Vagina (tissue), 2 donors: ENCODE measurements at regions not wholly inside any gene's neighbourhood (a gene's known extent, or its start where the extent isn't known, plus 50 kb on each side); places are given as distances from the start of the nearest gene placed in this dataset.

Experiments
- POLR2A ChIP-seq, 2 donors: fragments of 450-650 bp; IDR thresholded peaks; one replicate each; pipeline ENCODE4 v1.6.1; 2017; ENCODE audit warnings: antibody characterized with exemption in 2 of 2, mild to moderate bottlenecking in 2 of 2, moderate library complexity in 2 of 2
- POLR2AphosphoS5 ChIP-seq, 2 donors: sonication (generic); formaldehyde crosslinking; IDR thresholded peaks; one replicate each; pipeline ENCODE4 v1.9.0; 2017; ENCODE audit warnings: antibody characterized with exemption in 2 of 2, mild to moderate bottlenecking in 2 of 2, low read depth in 1 of 2; ENCODE audit not compliant: insufficient read depth in 1 of 2

DNA sequence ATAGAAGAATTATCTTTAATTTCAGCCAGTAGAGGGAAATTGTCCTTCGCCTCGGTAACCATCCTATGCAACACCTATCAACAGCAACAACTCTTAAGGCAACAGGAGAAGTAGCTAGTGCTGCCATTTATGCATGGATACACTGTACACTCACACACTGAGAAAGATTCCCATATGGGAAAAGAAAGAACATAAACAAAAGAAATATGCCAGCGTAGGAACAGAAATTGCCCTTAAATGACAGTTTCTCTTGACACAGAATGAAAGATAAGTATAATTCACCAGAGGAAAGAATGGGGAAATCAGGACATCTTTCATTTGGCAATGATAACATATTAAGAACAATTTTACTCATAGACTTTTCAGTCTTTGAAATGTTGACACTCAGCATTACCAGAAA lies 466.9 kb downstream of the BCAT1 start:
- TF ChIP-seq POLR2A (IDR thresholded peaks at IDR 0.05) (no peak), POLR2AphosphoS5 (IDR thresholded peaks at IDR 0.05; ENCODE audit: insufficient read depth in 1 of 2, low read depth in 1 of 2) (no peak)
